ENCODE measurements at regions not wholly inside any gene's neighbourhood (a gene's known extent, or its start where the extent isn't known, plus 50 kb on each side); places are given as distances from the start of the nearest gene placed in this dataset.

DNA sequence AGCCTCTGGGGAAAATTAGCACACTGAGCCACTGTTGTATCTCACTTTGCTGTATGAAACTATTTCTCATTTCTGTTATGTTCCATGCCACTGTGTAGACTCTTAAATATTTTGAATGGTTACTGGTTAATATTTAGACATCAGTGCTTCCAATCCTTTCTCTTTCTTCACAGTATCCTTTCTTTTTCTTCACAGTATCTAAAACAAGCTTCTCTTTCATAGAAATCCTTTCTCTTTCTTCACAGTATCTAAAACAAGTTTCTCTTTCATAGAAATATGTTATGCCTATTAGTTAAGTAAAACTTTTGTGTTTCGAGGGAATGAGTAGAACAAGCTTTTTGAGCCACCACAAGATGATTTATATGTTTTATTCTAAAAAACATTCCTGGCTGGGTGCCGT lies 326.8 kb upstream of the KLF12 start:
- TF ChIP-seq CTCF (IDR thresholded peaks at IDR 0.05; ENCODE audit: low read depth, low read length) = no peak
- DNase-seq (ENCODE audit: extremely low read depth, low read depth) = no peak

DNA sequence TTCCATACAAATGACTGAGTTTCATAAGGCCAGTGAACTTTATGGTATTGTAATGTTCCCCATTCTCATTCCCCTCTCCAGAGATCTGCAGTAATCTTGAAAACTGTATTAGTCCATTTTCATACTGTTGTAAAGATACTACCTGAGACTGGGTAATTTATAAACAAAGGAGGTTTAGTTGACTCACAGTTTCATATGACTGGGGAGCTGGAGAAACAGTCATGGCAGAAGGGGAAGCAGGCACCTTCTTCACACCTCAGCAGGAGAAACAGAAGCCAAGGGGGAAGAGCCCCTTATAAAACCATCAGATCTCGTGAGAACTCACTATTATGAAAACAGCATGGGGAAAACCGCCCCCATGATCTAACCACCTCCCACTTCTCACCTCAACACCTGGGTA lies 318.7 kb upstream of the KLF12 start:
- no peak for DNase-seq (ENCODE audit: extremely low read depth, low read depth)
- TF ChIP-seq CTCF (IDR thresholded peaks at IDR 0.05; ENCODE audit: low read depth, low read length) = no peak

GRCh38 chr13:74452176-74452575 lies 318.0 kb upstream of the KLF12 start:
- TF ChIP-seq CTCF (IDR thresholded peaks at IDR 0.05; ENCODE audit: low read depth, low read length) = no peak
- DNase-seq (ENCODE audit: extremely low read depth, low read depth) = no peak

GRCh38 chr13:74450964-74451363 lies 316.8 kb upstream of the KLF12 start:
- TF ChIP-seq CTCF (IDR thresholded peaks at IDR 0.05; ENCODE audit: low read depth, low read length) = no peak
- DNase-seq (ENCODE audit: extremely low read depth, low read depth) = peak; percentile 16

DNA sequence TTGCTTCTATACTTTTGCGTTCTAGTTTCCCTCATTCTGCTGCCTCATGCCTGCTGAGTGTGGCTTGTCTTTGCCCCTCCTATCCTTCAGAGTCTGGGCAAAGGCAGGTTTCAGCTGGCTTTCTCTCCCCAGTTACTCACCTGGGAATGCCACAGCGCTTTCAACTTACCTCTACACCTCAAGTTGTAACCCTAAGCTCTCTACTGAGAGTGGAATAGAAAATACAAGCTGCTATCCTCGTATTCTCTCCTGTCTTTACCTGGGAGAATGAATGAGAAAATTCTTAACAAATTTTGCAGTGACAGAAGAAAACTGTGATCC lies 316.3 kb upstream of the KLF12 start:
- no peak for TF ChIP-seq CTCF (IDR thresholded peaks at IDR 0.05; ENCODE audit: low read depth, low read length)
- DNase-seq (ENCODE audit: extremely low read depth, low read depth) = no peak

DNA sequence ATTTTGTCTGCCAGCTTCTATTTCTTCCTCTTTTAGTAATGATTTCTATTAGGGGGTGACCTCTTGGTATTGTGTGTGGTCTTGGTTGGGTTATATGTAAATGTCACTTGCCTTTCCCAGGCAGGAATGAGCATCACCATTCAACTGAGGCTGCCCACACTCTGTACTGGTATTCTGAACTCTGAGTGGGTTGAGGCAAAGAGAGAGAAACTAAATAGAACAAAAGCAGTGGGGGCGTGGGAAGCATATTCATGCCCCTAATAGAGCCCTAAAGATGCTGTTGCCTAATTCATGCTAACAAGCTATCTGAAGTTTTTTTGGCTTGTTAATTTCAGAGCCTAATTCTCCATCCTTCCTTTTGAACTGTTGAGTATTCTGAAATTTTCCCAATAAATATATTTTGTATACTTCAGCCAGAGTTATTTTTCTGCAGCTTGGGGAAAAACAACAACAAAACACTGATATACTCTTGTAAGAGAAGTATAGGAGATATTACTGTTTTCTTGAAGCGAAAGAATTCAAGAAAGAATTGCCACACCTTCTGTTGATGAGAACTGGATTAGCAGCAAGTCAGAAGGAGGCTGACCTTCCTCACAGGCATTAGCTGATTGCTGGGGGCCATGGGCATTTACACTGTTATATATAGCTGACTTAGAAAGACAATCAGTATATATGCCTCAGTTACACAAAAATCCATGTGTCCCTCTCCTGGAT lies 315.8 kb upstream of the KLF12 start:
- TF ChIP-seq CTCF (IDR thresholded peaks at IDR 0.05; ENCODE audit: low read depth, low read length) = no peak
- DNase-seq (ENCODE audit: extremely low read depth, low read depth) = no peak

DNA sequence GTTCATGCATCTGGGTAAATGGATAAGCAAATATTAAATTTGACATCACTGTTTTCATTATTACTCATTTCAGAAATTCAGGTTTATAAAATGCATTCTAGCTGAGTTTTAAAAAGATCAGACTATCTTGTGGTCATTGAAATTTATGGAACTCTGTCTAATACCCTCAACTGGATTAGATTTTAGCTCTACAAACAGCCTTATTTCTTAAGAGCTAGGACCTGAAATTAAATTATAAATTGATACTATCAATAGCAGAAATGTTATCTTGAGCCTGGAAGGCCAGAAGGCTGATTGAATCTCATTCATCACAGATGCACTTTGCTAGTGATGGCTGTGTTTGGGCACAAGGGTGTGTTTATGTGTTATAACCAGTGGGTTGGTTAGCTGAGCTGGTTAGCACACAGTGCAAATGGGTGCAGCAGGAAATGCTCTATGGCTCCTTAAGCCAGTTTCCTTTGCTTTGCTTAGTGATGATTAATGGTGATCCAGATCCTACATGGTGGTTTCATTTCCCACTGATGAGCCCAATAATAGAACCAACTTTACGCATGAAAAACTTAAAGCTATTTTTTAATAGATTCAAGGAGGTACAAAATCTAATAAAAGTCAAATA lies 310.8 kb upstream of the KLF12 start:
- DNase-seq (ENCODE audit: extremely low read depth, low read depth) = no peak
- TF ChIP-seq CTCF (IDR thresholded peaks at IDR 0.05; ENCODE audit: low read depth, low read length) = no peak

Data from AG09319 (cell line).